ENCODE measurements at regions not wholly inside any gene's neighbourhood (a gene's known extent, or its start where the extent isn't known, plus 50 kb on each side); places are given as distances from the start of the nearest gene placed in this dataset.

GRCh38 chr17:79262624-79263023 lies 188.0 kb downstream of the ENGASE start:
- no peak for TF ChIP-seq CTCF (conservative IDR thresholded peaks at IDR 0.05)
- no peak for TF ChIP-seq EZH2 (IDR thresholded peaks at IDR 0.05; ENCODE audit: low read depth)
